Endothelial cell of umbilical vein (primary cell): ENCODE measurements at regions not wholly inside any gene's neighbourhood (a gene's known extent, or its start where the extent isn't known, plus 50 kb on each side); places are given as distances from the start of the nearest gene placed in this dataset.

Experiments
- BruUV-seq: library from RNA; stranded (reverse); fragments of 400-500 nt; replicated peaks from 2 replicates; lab custom pipeline; 2021; lab: Mats Ljungman, UMichigan
- CTCF ChIA-PET: fragments of 300-600, 350-600 bp; sonication (Branson Sonifier 250); formaldehyde crosslinking; loops from one replicate; lab custom pipeline; 2021; ENCODE audit warnings: antibody characterized with exemption, inconsistent platforms; lab: Charles Lee
- POLR2A ChIA-PET: fragments of 300-600, 350-600 bp; sonication (Branson Sonifier 250); formaldehyde crosslinking; loops from one replicate; lab custom pipeline; 2021; ENCODE audit warnings: antibody characterized with exemption, inconsistent platforms; lab: Charles Lee
- DNase-seq: peaks from one replicate; pipeline ENCODE4 v3.0.0-alpha.2; 2011; ENCODE audit warnings: low read depth, low spot score
- FAIRE-seq: peaks from 2 replicates; lab custom pipeline; 2011; peaks lifted over from hg19 to GRCh38; lab: Jason Lieb, UNC
- H2AFZ ChIP-seq: 2 replicates; pipeline ENCODE4 v1.6.0; 2012; ENCODE audit warnings: low read depth, low read length, control low read depth, inconsistent platforms
- H3K27ac ChIP-seq: 2 replicates; pipeline ENCODE4 v1.5.1; 2011; ENCODE audit warnings: low read depth, mild to moderate bottlenecking, control low read depth, low read length, moderate library complexity; ENCODE audit not compliant: insufficient read depth
- H3K27me3 ChIP-seq, 2 experiments: 2 replicates each; pipeline versions ENCODE4 v1.6.0 to v1.6.1; 2011; ENCODE audit warnings: low read length in 2 of 2, mixed read lengths in 1 of 2; ENCODE audit not compliant: control insufficient read depth in 2 of 2, insufficient read depth in 2 of 2
- H3K36me3 ChIP-seq, 2 experiments: 2 replicates in 1 of 2; 3 replicates in 1 of 2; pipeline ENCODE4 v1.5.1; 2011; ENCODE audit warnings: low read length in 2 of 2, mild to moderate bottlenecking in 1 of 2, moderate library complexity in 1 of 2; ENCODE audit not compliant: control insufficient read depth in 2 of 2, insufficient read depth in 2 of 2; ENCODE audit errors: extremely low read depth in 1 of 2
- H3K4me1 ChIP-seq: 3 replicates; pipeline ENCODE4 v1.5.1; 2011; ENCODE audit warnings: mild to moderate bottlenecking, low read length; ENCODE audit not compliant: control insufficient read depth, insufficient read depth; ENCODE audit errors: extremely low read depth
- H3K4me2 ChIP-seq: 2 replicates; pipeline ENCODE4 v1.6.1; 2011; ENCODE audit warnings: low read length, control low read depth, mixed read lengths; ENCODE audit not compliant: insufficient read depth
- H3K4me3 ChIP-seq, 3 experiments: fragments of 200-600 bp in 1 of 3; sonication (generic), shearing (Covaris generic) in 1 of 3; replicated peaks in 1 of 3; 2 replicates each; pipeline ENCODE4 v1.5.1; 2011 to 2016; ENCODE audit warnings: control low read depth in 3 of 3, low read length in 3 of 3, mild to moderate bottlenecking in 2 of 3, inconsistent platforms in 1 of 3, low read depth in 1 of 3, moderate library complexity in 1 of 3; ENCODE audit not compliant: insufficient read depth in 1 of 3
- H3K79me2 ChIP-seq: 2 replicates; pipeline ENCODE4 v1.6.0; 2012; ENCODE audit warnings: low read length, inconsistent platforms; ENCODE audit not compliant: control insufficient read depth, insufficient read depth
- H3K9ac ChIP-seq: replicated peaks from 2 replicates; pipeline ENCODE3; 2011; ENCODE audit warnings: low read length, control low read depth; ENCODE audit not compliant: insufficient read depth; ENCODE audit errors: extremely low read depth
- H3K9me1 ChIP-seq: replicated peaks from 3 replicates; pipeline ENCODE4 v1.6.0; 2011; ENCODE audit warnings: mild to moderate bottlenecking, low read length; ENCODE audit not compliant: control insufficient read depth, insufficient read depth; ENCODE audit errors: extremely low read depth
- H3K9me3 ChIP-seq: replicated peaks from 2 replicates; pipeline ENCODE4 v1.5.1; 2012; ENCODE audit warnings: low read length, inconsistent platforms; ENCODE audit not compliant: control insufficient read depth, insufficient read depth
- H4K20me1 ChIP-seq: replicated peaks from 2 replicates; pipeline ENCODE3; 2011; ENCODE audit warnings: mild to moderate bottlenecking, low read length; ENCODE audit not compliant: control insufficient read depth, insufficient read depth; ENCODE audit errors: extremely low read depth
- EZH2 ChIP-seq: IDR thresholded peaks from 2 replicates; pipeline ENCODE4 v1.6.1; 2012; ENCODE audit warnings: borderline replicate concordance, low read depth, mild to moderate bottlenecking, moderate library complexity, low read length, inconsistent platforms; ENCODE audit not compliant: severe bottlenecking
- FOS ChIP-seq: IDR thresholded peaks from 2 replicates; pipeline ENCODE4 v1.6.1; 2011; ENCODE audit warnings: mild to moderate bottlenecking, low read length, moderate library complexity, borderline replicate concordance; ENCODE audit not compliant: insufficient read depth
- GATA2 ChIP-seq: IDR thresholded peaks from 2 replicates; pipeline ENCODE4 v1.7.0; 2011; ENCODE audit warnings: low read depth, mild to moderate bottlenecking, moderate library complexity, mixed read lengths, low read length; ENCODE audit not compliant: insufficient read length, insufficient read depth
- JUN ChIP-seq: IDR thresholded peaks from 2 replicates; pipeline ENCODE4 v1.6.1; 2011; ENCODE audit warnings: borderline replicate concordance, low read depth; ENCODE audit not compliant: insufficient read length, insufficient read depth
- MYC ChIP-seq: IDR thresholded peaks from one replicate; pipeline ENCODE4 v1.6.1; 2011; ENCODE audit warnings: mild to moderate bottlenecking, low read depth, low read length
- POLR2A ChIP-seq: IDR thresholded peaks from 2 replicates; pipeline ENCODE4 v1.6.1; 2012; ENCODE audit warnings: low read depth, mild to moderate bottlenecking, control low read depth, low read length
- POLR2AphosphoS5 ChIP-seq: IDR thresholded peaks from 2 replicates; pipeline ENCODE4 v1.6.1; 2012; ENCODE audit warnings: low read depth, mild to moderate bottlenecking, control low read depth, low read length, moderate library complexity; ENCODE audit not compliant: insufficient read depth
- dilution Hi-C: fragments of 300-500 bp; cut with MboI; formaldehyde crosslinking; loops from one replicate; pipeline ENCODE4 v1.15.0; 2019; ENCODE audit warnings: low sequenced_read_pairs; ENCODE audit not compliant: extremely low pct_ligation_motif_present
- intact Hi-C: fragments of 100-400 bp; cut with micrococcal nuclease; formaldehyde crosslinking; loops from one replicate; pipeline ENCODE4 v1.10.0; 2022
- TF ChIP-seq, protein P1 (sequence below): IDR thresholded peaks from 2 replicates; pipeline ENCODE4 v1.6.1; 2011; ENCODE audit not compliant: insufficient read depth, insufficient read length
- TF ChIP-seq, protein P2 (sequence below), 2 donors: IDR thresholded peaks; 1 replicate in 1 of 2; 2 replicates in 1 of 2; pipeline ENCODE4 v1.5.1; 2011; ENCODE audit warnings: low read length in 2 of 2, mild to moderate bottlenecking in 2 of 2, moderate library complexity in 2 of 2, control low read depth in 1 of 2, inconsistent platforms in 1 of 2, low read depth in 1 of 2; ENCODE audit not compliant: insufficient read depth in 1 of 2; ENCODE audit errors: extremely low read depth in 1 of 2

DNA sequence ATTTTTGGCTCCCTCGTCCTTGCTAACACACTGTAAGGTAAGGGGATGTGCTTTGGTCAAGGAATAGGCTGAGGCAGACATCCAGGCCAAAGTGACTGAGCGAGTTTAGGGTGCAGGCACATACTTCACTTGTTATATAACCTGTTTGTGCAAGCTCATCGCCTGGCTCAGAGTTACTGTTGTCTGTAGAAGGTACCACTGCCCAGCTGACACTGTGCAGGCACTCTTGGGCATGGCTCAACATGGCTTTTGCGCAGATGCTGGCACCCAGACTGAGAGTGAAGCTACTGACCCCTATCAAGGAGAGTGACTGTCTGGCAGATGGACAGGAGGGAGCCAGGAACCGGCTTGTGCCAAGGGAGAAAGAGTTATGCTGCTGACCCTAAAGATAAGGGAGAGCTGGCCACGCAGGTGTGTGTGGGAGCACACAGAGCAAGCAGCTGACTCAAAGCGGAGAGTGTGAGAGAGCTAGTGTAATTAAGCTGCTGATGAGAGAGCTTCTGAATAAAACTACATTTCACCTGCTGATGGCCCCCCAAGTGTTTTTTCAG lies 307.3 kb upstream of the USP24 start:
- dilution Hi-C loops, result no loop called here

DNA sequence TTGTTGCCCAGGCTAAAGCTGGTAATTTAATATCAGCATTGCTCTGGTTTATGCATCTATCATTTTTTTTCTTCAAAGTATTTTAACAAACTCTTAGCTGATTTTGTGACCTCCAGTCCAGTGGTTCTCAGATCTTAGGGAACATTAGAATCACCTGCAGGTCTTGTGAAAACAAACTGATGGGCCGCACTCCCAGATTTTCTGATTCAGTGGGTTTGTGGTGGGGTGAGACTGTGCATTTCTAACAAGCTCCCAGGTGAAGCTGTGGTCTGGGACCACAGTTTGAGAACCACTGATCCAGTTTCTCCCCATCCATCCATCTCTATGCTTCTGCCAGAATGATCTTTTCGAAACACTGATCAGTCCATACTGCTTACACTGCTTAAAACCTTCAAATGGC lies 305.7 kb upstream of the USP24 start:
- no peak overlapping the region for H3K27ac ChIP-seq
- CTCF ChIA-PET, result no interaction called here
- H4K20me1 ChIP-seq, result no peaks in the 10 kb centered on the region
- H3K9me1 ChIP-seq, result no peaks in the 10 kb centered on the region
- no peaks in the 10 kb centered on the region for H3K36me3 ChIP-seq
- no peaks in the 10 kb centered on the region for H3K79me2 ChIP-seq
- H3K4me3 ChIP-seq, result no peak overlapping the region
- no peaks in the 10 kb centered on the region for H3K27me3 ChIP-seq
- H2AFZ ChIP-seq, result no peak overlapping the region
- H3K4me2 ChIP-seq, result no peak overlapping the region
- dilution Hi-C loops (no loop called here), intact Hi-C loops (no loop called here)
- no peaks in the 10 kb centered on the region for H3K9me3 ChIP-seq
- FAIRE-seq (no peak), DNase-seq (no peak)
- TF ChIP-seq, protein P1, sequence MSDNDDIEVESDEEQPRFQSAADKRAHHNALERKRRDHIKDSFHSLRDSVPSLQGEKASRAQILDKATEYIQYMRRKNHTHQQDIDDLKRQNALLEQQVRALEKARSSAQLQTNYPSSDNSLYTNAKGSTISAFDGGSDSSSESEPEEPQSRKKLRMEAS, result no peak
- TF ChIP-seq GATA2 (no peak), MYC (no peak), JUN (no peak), POLR2AphosphoS5 (no peak), EZH2 (no peak), FOS (no peak), POLR2A (no peak)
- TF ChIP-seq, protein P2, sequence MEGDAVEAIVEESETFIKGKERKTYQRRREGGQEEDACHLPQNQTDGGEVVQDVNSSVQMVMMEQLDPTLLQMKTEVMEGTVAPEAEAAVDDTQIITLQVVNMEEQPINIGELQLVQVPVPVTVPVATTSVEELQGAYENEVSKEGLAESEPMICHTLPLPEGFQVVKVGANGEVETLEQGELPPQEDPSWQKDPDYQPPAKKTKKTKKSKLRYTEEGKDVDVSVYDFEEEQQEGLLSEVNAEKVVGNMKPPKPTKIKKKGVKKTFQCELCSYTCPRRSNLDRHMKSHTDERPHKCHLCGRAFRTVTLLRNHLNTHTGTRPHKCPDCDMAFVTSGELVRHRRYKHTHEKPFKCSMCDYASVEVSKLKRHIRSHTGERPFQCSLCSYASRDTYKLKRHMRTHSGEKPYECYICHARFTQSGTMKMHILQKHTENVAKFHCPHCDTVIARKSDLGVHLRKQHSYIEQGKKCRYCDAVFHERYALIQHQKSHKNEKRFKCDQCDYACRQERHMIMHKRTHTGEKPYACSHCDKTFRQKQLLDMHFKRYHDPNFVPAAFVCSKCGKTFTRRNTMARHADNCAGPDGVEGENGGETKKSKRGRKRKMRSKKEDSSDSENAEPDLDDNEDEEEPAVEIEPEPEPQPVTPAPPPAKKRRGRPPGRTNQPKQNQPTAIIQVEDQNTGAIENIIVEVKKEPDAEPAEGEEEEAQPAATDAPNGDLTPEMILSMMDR (IDR thresholded peaks at IDR 0.05; ENCODE audit: extremely low read depth in 1 of 2, insufficient read depth in 1 of 2, low read depth in 1 of 2, low read length in 2 of 2), result no peak
- POLR2A ChIA-PET, result no interaction called here
- H3K9ac ChIP-seq, result no peak overlapping the region
- BruUV-seq, result no TSS peak
- no peaks in the 10 kb centered on the region for H3K4me1 ChIP-seq

More for the DNA sequence above, 307.3 kb upstream of the USP24 start:
- TF ChIP-seq POLR2A (no peak), POLR2AphosphoS5 (no peak)
- TF ChIP-seq, protein P1, result no peak
- Histone ChIP-seq H3K27me3 (no peaks in the 10 kb centered on the region), H3K36me3 (no peaks in the 10 kb centered on the region), H3K4me3 (no peak overlapping the region), H2AFZ (no peak overlapping the region), H3K4me2 (no peak overlapping the region), H3K9ac (no peak overlapping the region), H3K27ac (no peak overlapping the region), H3K9me3 (no peaks in the 10 kb centered on the region), H3K9me1 (no peaks in the 10 kb centered on the region), H3K79me2 (no peaks in the 10 kb centered on the region), H4K20me1 (no peaks in the 10 kb centered on the region), H3K4me1 (no peaks in the 10 kb centered on the region)
- intact Hi-C loops, result no loop called here
- FAIRE-seq (no peak), DNase-seq (no peak)
- ChIA-PET CTCF (no interaction called here), POLR2A (no interaction called here)
- no TSS peak for BruUV-seq
